ENCODE measurements at regions not wholly inside any gene's neighbourhood (a gene's known extent, or its start where the extent isn't known, plus 50 kb on each side); places are given as distances from the start of the nearest gene placed in this dataset.

DNA sequence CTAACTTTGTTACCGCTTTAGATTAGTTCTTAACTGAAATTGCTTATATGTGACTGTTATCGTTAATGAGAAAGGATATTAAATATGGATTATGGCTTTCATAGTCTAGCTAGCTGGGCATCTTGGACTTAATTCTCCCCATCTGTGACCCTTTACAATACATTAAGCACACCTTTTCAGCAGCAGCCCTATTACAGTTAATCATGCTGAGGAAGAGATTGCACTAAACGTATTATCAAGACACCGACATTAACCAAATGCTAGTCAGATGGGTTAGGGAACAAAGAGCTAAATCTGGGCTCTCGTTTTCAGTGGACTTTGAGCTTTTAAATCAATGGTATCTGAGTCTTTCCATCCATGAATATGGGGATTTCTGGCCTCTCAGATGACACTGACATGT is 447.5 kb upstream of the DCN start:
- no peak for ATAC-seq (ENCODE audit: low read depth in 2 of 2)
- peaks cover 2 to 18% (median 5%) of the 10 kb centered on the region in 7 donors for H3K9me3 Mint-ChIP-seq

DNA sequence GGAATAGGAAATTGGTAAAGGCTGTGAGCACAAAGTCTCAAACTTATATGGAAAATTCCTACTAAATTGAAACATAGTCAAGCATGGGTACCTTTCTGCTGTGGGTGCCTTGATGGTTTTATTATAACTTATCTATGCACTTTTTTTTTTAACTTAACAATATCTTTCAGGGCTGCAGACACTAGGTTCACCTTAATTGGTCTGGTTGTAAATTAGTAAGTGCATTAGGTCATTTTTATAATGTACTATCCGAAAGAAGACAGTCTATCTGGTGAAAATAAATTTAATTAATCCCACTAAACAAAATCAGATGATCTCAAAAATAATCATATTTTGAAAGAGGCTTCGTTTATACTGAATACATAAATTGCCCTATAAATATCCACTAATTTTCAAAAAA is 446.8 kb upstream of the DCN start:
- no peak overlapping the region for H3K4me3 ChIP-seq (ENCODE audit: low read depth, low read length)
- peaks cover 2 to 18% (median 6%) of the 10 kb centered on the region in 7 donors for H3K9me3 Mint-ChIP-seq
- no peaks in the 10 kb centered on the region for H3K36me3 ChIP-seq (ENCODE audit: control insufficient read depth, insufficient read depth, low read length)
- peaks cover 7% of the 10 kb centered on the region in 2 experiments for H3K9me3 ChIP-seq (ENCODE audit: control insufficient read depth in 2 of 2, low read length in 2 of 2)
- H3K27ac ChIP-seq (ENCODE audit: insufficient read depth, low read length, poor library complexity, severe bottlenecking): no peak overlapping the region
- H3K4me1 Mint-ChIP-seq: peaks cover 0 to 2% (median 0%) of the 10 kb centered on the region in 4 donors
- H3K27me3 ChIP-seq (ENCODE audit: control insufficient read depth, insufficient read depth, low read length): peaks cover 2% of the 10 kb centered on the region
- DNase-seq: no peak
- no peaks in the 10 kb centered on the region for H3K36me3 Mint-ChIP-seq
- no peak overlapping the region for H3K27ac Mint-ChIP-seq
- no peaks in the 10 kb centered on the region for H3K27me3 Mint-ChIP-seq
- ATAC-seq (ENCODE audit: low read depth in 2 of 2): no peak
- no peaks in the 10 kb centered on the region for H3K4me1 ChIP-seq (ENCODE audit: control insufficient read depth, insufficient read depth, low read length, poor library complexity, severe bottlenecking)
- no peak overlapping the region for H3K4me3 Mint-ChIP-seq

More for the DNA sequence above, 447.5 kb upstream of the DCN start:
- DNase-seq: no peak
- peaks cover 0 to 5% (median under 1%) of the 10 kb centered on the region in 4 donors for H3K4me1 Mint-ChIP-seq
- H3K4me3 Mint-ChIP-seq: no peak overlapping the region
- H3K4me3 ChIP-seq (ENCODE audit: low read depth, low read length): no peak overlapping the region
- H3K9me3 ChIP-seq (ENCODE audit: control insufficient read depth in 2 of 2, low read length in 2 of 2): peaks cover 7% of the 10 kb centered on the region in 2 experiments
- H3K27ac ChIP-seq (ENCODE audit: insufficient read depth, low read length, poor library complexity, severe bottlenecking): no peak overlapping the region
- H3K36me3 Mint-ChIP-seq: no peaks in the 10 kb centered on the region
- H3K27ac Mint-ChIP-seq: no peak overlapping the region
- H3K27me3 ChIP-seq (ENCODE audit: control insufficient read depth, insufficient read depth, low read length): peaks cover 2% of the 10 kb centered on the region
- H3K27me3 Mint-ChIP-seq: no peaks in the 10 kb centered on the region
- no peaks in the 10 kb centered on the region for H3K4me1 ChIP-seq (ENCODE audit: control insufficient read depth, insufficient read depth, low read length, poor library complexity, severe bottlenecking)
- no peaks in the 10 kb centered on the region for H3K36me3 ChIP-seq (ENCODE audit: control insufficient read depth, insufficient read depth, low read length)

DNA sequence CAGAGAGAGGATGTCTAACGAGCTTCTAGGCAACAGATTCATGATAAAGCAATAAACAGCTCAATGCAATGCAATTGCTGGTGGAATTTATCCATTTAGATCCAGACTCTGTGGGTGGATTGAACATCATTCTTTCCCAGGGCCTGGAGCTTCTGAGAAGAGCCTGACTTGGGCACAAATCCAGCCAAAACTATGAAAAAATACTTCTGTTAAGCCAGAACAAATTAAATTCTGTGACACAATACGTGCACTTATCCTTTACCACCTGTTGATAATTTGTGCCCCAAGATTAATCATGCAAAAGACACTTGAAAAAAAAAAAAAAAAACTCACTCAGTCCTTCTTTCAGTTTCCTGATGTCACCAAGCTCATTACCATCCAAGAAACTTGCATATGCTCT is 446.0 kb upstream of the DCN start:
- no peaks in the 10 kb centered on the region for H3K4me1 ChIP-seq (ENCODE audit: control insufficient read depth, insufficient read depth, low read length, poor library complexity, severe bottlenecking)

DNA sequence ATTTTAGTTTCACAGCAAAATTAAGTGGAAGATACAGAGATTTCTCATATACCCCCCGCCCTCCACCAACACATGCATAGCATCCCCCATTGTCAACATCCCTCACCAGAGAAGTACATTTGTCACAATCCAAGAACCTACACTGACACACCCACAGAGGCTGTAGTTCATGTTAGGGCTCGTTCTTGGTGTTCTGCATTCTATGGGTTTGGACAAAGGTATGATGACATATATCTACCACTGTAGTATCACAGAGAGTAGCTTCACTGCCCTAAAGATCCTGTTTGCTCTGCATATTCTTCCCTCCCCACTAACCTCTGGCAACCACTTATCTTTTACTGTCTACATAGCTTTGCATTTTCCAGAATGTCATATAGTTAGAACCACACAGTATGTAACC is 444.6 kb upstream of the DCN start:
- DNase-seq: no peak
- Mint-ChIP-seq H3K9me3 (peaks cover 2 to 18% (median 7%) of the 10 kb centered on the region in 7 donors), H3K27me3 (peaks cover 4% of the 10 kb centered on the region), H3K4me3 (no peak overlapping the region), H3K36me3 (no peaks in the 10 kb centered on the region), H3K27ac (no peak overlapping the region), H3K4me1 (peaks cover 0 to 4% (median 0%) of the 10 kb centered on the region in 4 donors)
- Histone ChIP-seq H3K27ac (ENCODE audit: insufficient read depth, low read length, poor library complexity, severe bottlenecking) (no peak overlapping the region), H3K27me3 (ENCODE audit: control insufficient read depth, insufficient read depth, low read length) (peaks cover 2% of the 10 kb centered on the region), H3K4me1 (ENCODE audit: control insufficient read depth, insufficient read depth, low read length, poor library complexity, severe bottlenecking) (no peaks in the 10 kb centered on the region), H3K9me3 (ENCODE audit: control insufficient read depth in 2 of 2, low read length in 2 of 2) (peaks cover 7% of the 10 kb centered on the region in 2 experiments), H3K36me3 (ENCODE audit: control insufficient read depth, insufficient read depth, low read length) (no peaks in the 10 kb centered on the region), H3K4me3 (ENCODE audit: low read depth, low read length) (no peak overlapping the region)
- no peak for ATAC-seq (ENCODE audit: low read depth in 2 of 2)

More for the DNA sequence above, 446.0 kb upstream of the DCN start:
- DNase-seq (no peak), ATAC-seq (ENCODE audit: low read depth in 2 of 2) (no peak)
- Mint-ChIP-seq H3K9me3 (peaks cover 2 to 18% (median 7%) of the 10 kb centered on the region in 7 donors), H3K4me3 (no peak overlapping the region), H3K27ac (no peak overlapping the region), H3K27me3 (no peaks in the 10 kb centered on the region), H3K4me1 (peaks cover 0 to 2% (median 0%) of the 10 kb centered on the region in 4 donors), H3K36me3 (no peaks in the 10 kb centered on the region)
- H3K9me3 ChIP-seq (ENCODE audit: control insufficient read depth in 2 of 2, low read length in 2 of 2): peaks cover 7% of the 10 kb centered on the region in 2 experiments
- H3K27ac ChIP-seq (ENCODE audit: insufficient read depth, low read length, poor library complexity, severe bottlenecking): no peak overlapping the region
- H3K4me3 ChIP-seq (ENCODE audit: low read depth, low read length): no peak overlapping the region
- H3K36me3 ChIP-seq (ENCODE audit: control insufficient read depth, insufficient read depth, low read length): no peaks in the 10 kb centered on the region
- H3K27me3 ChIP-seq (ENCODE audit: control insufficient read depth, insufficient read depth, low read length): peaks cover 2% of the 10 kb centered on the region

DNA sequence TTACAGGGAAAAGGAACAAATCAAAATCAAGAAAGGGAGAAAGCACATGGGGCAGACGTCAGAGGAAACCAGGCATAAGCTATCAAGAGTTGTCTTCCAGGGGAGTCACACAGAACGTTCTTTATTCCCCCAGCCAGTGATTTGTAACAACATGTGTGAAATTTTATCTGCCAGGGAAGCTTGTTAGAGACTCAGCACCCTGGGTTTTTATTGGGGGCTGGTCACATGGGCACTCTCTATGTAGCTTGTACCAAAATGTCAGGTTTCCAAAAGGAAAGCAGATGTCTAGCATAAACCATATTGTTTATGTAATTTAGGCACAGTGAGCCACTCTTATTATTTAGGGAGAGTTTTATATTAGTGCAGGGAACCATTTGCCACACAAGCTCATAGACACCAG is 440.4 kb upstream of the DCN start:
- Mint-ChIP-seq H3K4me1 (peaks cover 0 to 6% (median 0%) of the 10 kb centered on the region in 4 donors), H3K9me3 (peaks cover 2 to 18% (median 6%) of the 10 kb centered on the region in 7 donors), H3K36me3 (no peaks in the 10 kb centered on the region), H3K27ac (no peak overlapping the region), H3K27me3 (peaks cover 4% of the 10 kb centered on the region), H3K4me3 (no peak overlapping the region)
- H3K4me3 ChIP-seq (ENCODE audit: low read depth, low read length): no peak overlapping the region
- no peaks in the 10 kb centered on the region for H3K27me3 ChIP-seq (ENCODE audit: control insufficient read depth, insufficient read depth, low read length)
- H3K4me1 ChIP-seq (ENCODE audit: control insufficient read depth, insufficient read depth, low read length, poor library complexity, severe bottlenecking): no peaks in the 10 kb centered on the region
- no peak overlapping the region for H3K27ac ChIP-seq (ENCODE audit: insufficient read depth, low read length, poor library complexity, severe bottlenecking)
- H3K9me3 ChIP-seq (ENCODE audit: control insufficient read depth in 2 of 2, low read length in 2 of 2): peaks cover 7% of the 10 kb centered on the region in 2 experiments
- H3K36me3 ChIP-seq (ENCODE audit: control insufficient read depth, insufficient read depth, low read length): no peaks in the 10 kb centered on the region
- no peak for ATAC-seq (ENCODE audit: low read depth in 2 of 2)
- DNase-seq: no peak

DNA sequence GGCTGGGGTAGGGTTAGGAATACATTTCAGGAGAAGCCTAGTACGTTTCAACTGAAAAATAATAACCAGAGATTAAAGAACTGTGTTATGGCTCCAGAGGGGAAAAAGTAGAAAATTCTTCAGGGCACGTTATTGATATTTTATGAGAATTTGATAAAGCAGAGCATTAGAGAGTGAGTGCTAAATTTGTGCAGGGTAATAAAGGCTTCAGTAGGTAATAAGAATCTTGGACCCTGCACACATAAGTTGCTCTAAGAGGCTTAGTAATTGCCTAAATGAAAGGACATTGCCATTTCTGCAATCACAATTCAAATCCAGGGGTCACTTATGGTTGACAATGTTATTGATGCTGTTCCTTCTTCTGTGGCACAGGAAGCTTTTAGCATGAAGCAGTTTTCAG is 439.4 kb upstream of the DCN start:
- Mint-ChIP-seq H3K27me3 (peaks cover 4% of the 10 kb centered on the region), H3K27ac (no peak overlapping the region), H3K9me3 (peaks cover 1 to 13% (median 6%) of the 10 kb centered on the region in 7 donors), H3K4me1 (peaks cover 0 to 6% (median 0%) of the 10 kb centered on the region in 4 donors), H3K4me3 (no peak overlapping the region), H3K36me3 (no peaks in the 10 kb centered on the region)
- ATAC-seq (ENCODE audit: low read depth in 2 of 2) (no peak), DNase-seq (no peak)
- Histone ChIP-seq H3K4me3 (ENCODE audit: low read depth, low read length) (no peak overlapping the region), H3K9me3 (ENCODE audit: control insufficient read depth in 2 of 2, low read length in 2 of 2) (peaks cover 7% of the 10 kb centered on the region in 2 experiments), H3K36me3 (ENCODE audit: control insufficient read depth, insufficient read depth, low read length) (no peaks in the 10 kb centered on the region), H3K4me1 (ENCODE audit: control insufficient read depth, insufficient read depth, low read length, poor library complexity, severe bottlenecking) (no peaks in the 10 kb centered on the region), H3K27me3 (ENCODE audit: control insufficient read depth, insufficient read depth, low read length) (no peaks in the 10 kb centered on the region), H3K27ac (ENCODE audit: insufficient read depth, low read length, poor library complexity, severe bottlenecking) (no peak overlapping the region)

DNA sequence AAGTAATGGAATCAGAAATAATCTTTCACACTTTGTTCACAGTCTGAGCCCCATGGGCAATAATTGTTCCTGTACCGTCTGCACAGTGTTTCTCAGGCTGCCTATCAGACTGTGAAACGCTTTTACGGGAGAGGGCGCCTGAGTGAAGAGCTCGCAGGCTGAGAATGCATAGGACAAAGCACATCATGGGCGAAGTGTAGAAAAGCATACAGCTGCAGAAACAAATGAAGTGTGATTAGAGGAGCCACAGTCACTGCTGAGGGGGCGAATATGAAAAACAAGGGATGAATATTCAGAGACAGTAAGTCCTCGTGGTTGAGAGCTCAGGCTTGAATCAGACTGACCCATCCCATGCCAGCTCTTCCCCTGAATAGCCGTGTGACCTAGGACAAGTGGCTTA is 438.4 kb upstream of the DCN start:
- Histone ChIP-seq H3K27ac (ENCODE audit: insufficient read depth, low read length, poor library complexity, severe bottlenecking) (no peak overlapping the region), H3K27me3 (ENCODE audit: control insufficient read depth, insufficient read depth, low read length) (no peaks in the 10 kb centered on the region), H3K4me3 (ENCODE audit: low read depth, low read length) (no peak overlapping the region), H3K9me3 (ENCODE audit: control insufficient read depth in 2 of 2, low read length in 2 of 2) (peaks cover under 1 to 2% of the 10 kb centered on the region in 2 experiments), H3K36me3 (ENCODE audit: control insufficient read depth, insufficient read depth, low read length) (no peaks in the 10 kb centered on the region), H3K4me1 (ENCODE audit: control insufficient read depth, insufficient read depth, low read length, poor library complexity, severe bottlenecking) (no peaks in the 10 kb centered on the region)
- H3K9me3 Mint-ChIP-seq: peaks cover 0 to 7% (median 2%) of the 10 kb centered on the region in 7 donors
- no peak for ATAC-seq (ENCODE audit: low read depth in 2 of 2)
- no peak for DNase-seq
- no peak overlapping the region for H3K4me3 Mint-ChIP-seq
- peaks cover 4% of the 10 kb centered on the region for H3K27me3 Mint-ChIP-seq
- peaks cover 0 to 6% (median 0%) of the 10 kb centered on the region in 4 donors for H3K4me1 Mint-ChIP-seq
- H3K36me3 Mint-ChIP-seq: no peaks in the 10 kb centered on the region
- H3K27ac Mint-ChIP-seq: no peak overlapping the region

DNA sequence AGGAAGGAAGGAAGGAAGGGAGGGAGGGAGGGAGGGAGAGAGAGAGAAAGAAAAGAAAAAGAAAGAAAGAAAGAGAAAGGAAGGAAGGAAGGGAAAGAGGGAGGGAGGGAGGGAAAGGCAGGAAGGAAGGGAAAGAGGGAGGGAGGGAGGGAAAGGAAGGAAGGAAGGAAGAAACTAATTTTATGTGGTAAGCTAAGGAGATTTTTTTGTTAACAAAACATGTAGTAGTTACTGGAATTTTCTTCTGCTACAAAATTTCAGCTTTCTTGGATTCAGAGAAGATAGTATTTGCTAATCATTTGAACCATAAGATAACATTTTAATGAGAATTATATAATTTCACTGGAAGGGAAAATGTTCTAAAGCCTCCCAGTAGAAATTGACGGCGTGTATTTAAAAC is 437.8 kb upstream of the DCN start:
- H3K27ac Mint-ChIP-seq: no peak overlapping the region
- ATAC-seq (ENCODE audit: low read depth in 2 of 2) (no peak), DNase-seq (no peak)
- no peaks in the 10 kb centered on the region for H3K36me3 Mint-ChIP-seq
- Histone ChIP-seq H3K27ac (ENCODE audit: insufficient read depth, low read length, poor library complexity, severe bottlenecking) (no peak overlapping the region), H3K27me3 (ENCODE audit: control insufficient read depth, insufficient read depth, low read length) (no peaks in the 10 kb centered on the region), H3K4me1 (ENCODE audit: control insufficient read depth, insufficient read depth, low read length, poor library complexity, severe bottlenecking) (no peaks in the 10 kb centered on the region), H3K4me3 (ENCODE audit: low read depth, low read length) (no peak overlapping the region), H3K36me3 (ENCODE audit: control insufficient read depth, insufficient read depth, low read length) (no peaks in the 10 kb centered on the region), H3K9me3 (ENCODE audit: control insufficient read depth in 2 of 2, low read length in 2 of 2) (no peaks in the 10 kb centered on the region)
- H3K27me3 Mint-ChIP-seq: peaks cover 4% of the 10 kb centered on the region
- H3K4me1 Mint-ChIP-seq: peaks cover 0 to 6% (median 0%) of the 10 kb centered on the region in 4 donors
- H3K4me3 Mint-ChIP-seq: no peak overlapping the region
- peaks cover 0 to 4% (median 1%) of the 10 kb centered on the region in 7 donors for H3K9me3 Mint-ChIP-seq
